Mammary epithelial cell (primary cell): ENCODE measurements at regions not wholly inside any gene's neighbourhood (a gene's known extent, or its start where the extent isn't known, plus 50 kb on each side); places are given as distances from the start of the nearest gene placed in this dataset.

ENCODE experiments used
- CTCF ChIP-seq, 2 donors: IDR thresholded peaks in 1 of 2; conservative IDR thresholded peaks in 1 of 2; 2 replicates each; pipeline ENCODE4 v1.5.1; 2011 to 2012; ENCODE audit warnings: inconsistent platforms in 2 of 2, low read length in 2 of 2, mild to moderate bottlenecking in 2 of 2, control low read depth in 1 of 2, low read depth in 1 of 2; ENCODE audit not compliant: insufficient read depth in 1 of 2; ENCODE audit errors: extremely low read depth in 1 of 2
- EZH2 ChIP-seq: IDR thresholded peaks from 2 replicates; pipeline ENCODE4 v1.6.1; 2012; ENCODE audit warnings: low read length, inconsistent platforms, borderline replicate concordance

- TF ChIP-seq CTCF (conservative IDR thresholded peaks at IDR 0.05 in 1 of 2, IDR thresholded peaks at IDR 0.05 in 1 of 2; ENCODE audit: extremely low read depth in 1 of 2, insufficient read depth in 1 of 2, low read depth in 1 of 2, low read length in 2 of 2) (no peak), EZH2 (no peak)
Observed at GRCh38 chr10:30528429-30528786, 94.4 kb downstream of the MAP3K8 start.
